Parathyroid adenoma (tissue), 2 donors: ENCODE measurements at regions not wholly inside any gene's neighbourhood (a gene's known extent, or its start where the extent isn't known, plus 50 kb on each side); places are given as distances from the start of the nearest gene placed in this dataset.

Experiments
- H2AFZ ChIP-seq: fragments of 300-600 bp; sonication (generic); one replicate; pipeline ENCODE4 v1.7.0; 2017; ENCODE audit warnings: antibody characterized with exemption, mild to moderate bottlenecking
- H3K27ac ChIP-seq: fragments of 300-600 bp; sonication (generic); one replicate; pipeline ENCODE4 v1.7.0; 2017
- H3K27me3 ChIP-seq: fragments of 300-600 bp; sonication (generic); one replicate; pipeline ENCODE4 v1.7.0; 2017; ENCODE audit warnings: low read length; ENCODE audit not compliant: control insufficient read depth, insufficient read depth
- H3K36me3 ChIP-seq: fragments of 300-600 bp; sonication (generic); one replicate; pipeline ENCODE4 v1.7.0; 2017; ENCODE audit warnings: low read length; ENCODE audit not compliant: control insufficient read depth, insufficient read depth
- H3K4me1 ChIP-seq: fragments of 300-600 bp; sonication (generic); one replicate; pipeline ENCODE4 v1.7.0; 2017; ENCODE audit warnings: control low read depth
- H3K4me2 ChIP-seq: fragments of 300-600 bp; sonication (generic); one replicate; pipeline ENCODE4 v1.7.0; 2017; ENCODE audit warnings: low read length
- H3K4me3 ChIP-seq: fragments of 300-600 bp; sonication (generic); one replicate; pipeline ENCODE4 v1.7.0; 2017; ENCODE audit warnings: low read depth, low read length
- H3K79me2 ChIP-seq: fragments of 300-600 bp; sonication (generic); one replicate; pipeline ENCODE4 v1.7.0; 2017; ENCODE audit warnings: control low read depth
- H3K9ac ChIP-seq: fragments of 300-600 bp; sonication (generic); one replicate; pipeline ENCODE4 v1.7.0; 2017; ENCODE audit warnings: mild to moderate bottlenecking
- H3K9me3 ChIP-seq: fragments of 300-600 bp; sonication (generic); one replicate; pipeline ENCODE4 v1.7.0; 2017; ENCODE audit warnings: low read length; ENCODE audit not compliant: control insufficient read depth
- CTCF ChIP-seq: fragments of 300-600 bp; sonication (generic); IDR thresholded peaks from one replicate; pipeline ENCODE4 v1.7.0; 2017; ENCODE audit warnings: antibody characterized with exemption, mild to moderate bottlenecking
- donor health status: primary hyperparathyroidism.

- Histone ChIP-seq H3K4me2 (no peak overlapping the region), H3K27ac (no peak overlapping the region), H3K4me3 (no peak overlapping the region), H3K79me2 (no peaks in the 10 kb centered on the region), H3K9me3 (no peaks in the 10 kb centered on the region), H3K4me1 (no peaks in the 10 kb centered on the region), H3K27me3 (no peaks in the 10 kb centered on the region), H3K36me3 (no peaks in the 10 kb centered on the region), H2AFZ (no peak overlapping the region), H3K9ac (no peak overlapping the region)
- no peak for TF ChIP-seq CTCF
Measured at GRCh38 chr20:11060423-11061185, 386.8 kb upstream of the JAG1 start.

DNA sequence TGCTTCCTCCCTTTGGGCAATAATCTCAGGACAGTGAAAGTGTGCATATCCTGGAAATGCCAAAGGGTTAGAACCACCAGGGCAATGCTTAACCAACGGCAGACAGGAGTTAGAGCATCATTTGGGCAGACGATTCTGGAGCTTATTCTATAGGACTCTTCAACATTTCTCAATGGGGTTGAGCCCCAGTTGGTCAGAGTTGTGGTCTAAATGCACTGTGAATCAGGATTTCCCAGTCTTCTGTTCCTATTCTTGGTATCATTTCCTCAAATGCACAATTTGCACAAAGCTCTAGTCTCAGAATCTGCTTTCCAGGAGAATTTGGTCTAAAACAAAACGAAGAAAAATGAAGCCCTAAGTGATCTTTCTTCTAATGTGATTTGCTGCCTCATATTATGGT, 389.6 kb upstream of the JAG1 start:
- Histone ChIP-seq H3K79me2 (no peaks in the 10 kb centered on the region), H3K27me3 (no peaks in the 10 kb centered on the region), H3K9me3 (no peaks in the 10 kb centered on the region), H3K4me2 (no peak overlapping the region), H3K9ac (no peak overlapping the region), H3K4me3 (no peak overlapping the region), H3K4me1 (no peaks in the 10 kb centered on the region), H3K36me3 (no peaks in the 10 kb centered on the region), H2AFZ (no peak overlapping the region), H3K27ac (no peak overlapping the region)
- TF ChIP-seq CTCF: no peak

- H3K4me1 ChIP-seq: no peaks in the 10 kb centered on the region
- no peak overlapping the region for H3K9ac ChIP-seq
- no peaks in the 10 kb centered on the region for H3K36me3 ChIP-seq
- H3K79me2 ChIP-seq: no peaks in the 10 kb centered on the region
- no peaks in the 10 kb centered on the region for H3K27me3 ChIP-seq
- no peak overlapping the region for H2AFZ ChIP-seq
- no peak overlapping the region for H3K4me2 ChIP-seq
- no peak for TF ChIP-seq CTCF
- H3K27ac ChIP-seq: no peak overlapping the region
- no peaks in the 10 kb centered on the region for H3K9me3 ChIP-seq
- H3K4me3 ChIP-seq: no peak overlapping the region
Measured at GRCh38 chr20:11064946-11065345, 391.1 kb upstream of the JAG1 start.

- Histone ChIP-seq H2AFZ (no peak overlapping the region), H3K9me3 (no peaks in the 10 kb centered on the region), H3K4me2 (no peak overlapping the region), H3K27me3 (no peaks in the 10 kb centered on the region), H3K4me3 (no peak overlapping the region), H3K4me1 (no peaks in the 10 kb centered on the region), H3K79me2 (no peaks in the 10 kb centered on the region), H3K27ac (no peak overlapping the region), H3K9ac (no peak overlapping the region), H3K36me3 (no peaks in the 10 kb centered on the region)
- no peak for TF ChIP-seq CTCF
Measured at GRCh38 chr20:11067359-11067758, 393.6 kb upstream of the JAG1 start.

DNA sequence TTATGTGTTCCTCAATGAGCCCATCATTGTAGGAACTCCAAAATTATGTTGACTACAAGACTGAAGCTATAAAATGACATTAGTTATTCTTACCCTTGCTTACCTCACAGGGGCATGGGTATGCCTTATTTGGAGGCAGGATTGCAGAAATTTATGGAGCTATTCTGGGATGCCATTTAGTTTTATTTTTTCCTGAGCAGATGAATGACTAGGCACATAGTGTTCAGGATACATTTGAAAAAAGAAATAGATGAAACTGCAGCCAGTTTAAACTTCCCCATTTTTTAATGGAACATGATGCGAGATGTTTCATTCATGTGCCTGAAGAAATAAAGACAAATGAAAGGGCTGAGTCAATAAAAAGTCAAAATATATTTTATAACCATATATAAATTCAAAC, 399.2 kb upstream of the JAG1 start:
- no peak overlapping the region for H3K27ac ChIP-seq
- H3K79me2 ChIP-seq: no peaks in the 10 kb centered on the region
- no peak overlapping the region for H3K9ac ChIP-seq
- no peak overlapping the region for H2AFZ ChIP-seq
- H3K4me1 ChIP-seq: peaks cover 7% of the 10 kb centered on the region
- no peaks in the 10 kb centered on the region for H3K36me3 ChIP-seq
- no peak overlapping the region for H3K4me3 ChIP-seq
- H3K27me3 ChIP-seq: no peaks in the 10 kb centered on the region
- no peak overlapping the region for H3K4me2 ChIP-seq
- H3K9me3 ChIP-seq: no peaks in the 10 kb centered on the region
- TF ChIP-seq CTCF: no peak
